ENCODE measurements at regions not wholly inside any gene's neighbourhood (a gene's known extent, or its start where the extent isn't known, plus 50 kb on each side); places are given as distances from the start of the nearest gene placed in this dataset.

- TF ChIP-seq SRF (IDR thresholded peaks at IDR 0.05; ENCODE audit: low read depth, low read length) = no peak
- no peak for TF ChIP-seq ZNF614 (CRISPR knock-in tag; IDR thresholded peaks at IDR 0.05; ENCODE audit: borderline replicate concordance)
- no peak for TF ChIP-seq MYC (CRISPR knock-in tag; IDR thresholded peaks at IDR 0.05; ENCODE audit: borderline replicate concordance)
- no peak for TF ChIP-seq PAWR (CRISPR knock-in tag; IDR thresholded peaks at IDR 0.05; ENCODE audit: borderline replicate concordance)
These were observed 143.8 kb upstream of the FGF10 start for GRCh38 chr5:44532981-44533380.

Measured in HepG2 (cell line).